Testis (tissue), 2 donors: ENCODE measurements at regions not wholly inside any gene's neighbourhood (a gene's known extent, or its start where the extent isn't known, plus 50 kb on each side); places are given as distances from the start of the nearest gene placed in this dataset.

ENCODE experiments used
- DNase-seq: peaks from one replicate; pipeline ENCODE4 v3.0.0-alpha.2; 2019
- H3K27ac ChIP-seq, 2 donors: fragments of 200-600 bp; sonication (generic); one replicate each; pipeline ENCODE4 v1.5.1; 2019
- H3K27me3 ChIP-seq: fragments of 200-600 bp; sonication (generic); one replicate; pipeline ENCODE4 v1.5.1; 2019
- H3K36me3 ChIP-seq: fragments of 200-600 bp; sonication (generic); one replicate; pipeline ENCODE4 v1.5.1; 2017; ENCODE audit warnings: low read depth; ENCODE audit errors: missing control alignments
- H3K4me1 ChIP-seq: fragments of 200-600 bp; sonication (generic); one replicate; pipeline ENCODE4 v1.5.1; 2019
- H3K4me3 ChIP-seq, 2 donors: fragments of 200-600 bp; sonication (generic); one replicate each; pipeline ENCODE4 v1.5.1; 2017 to 2019
- H3K9me3 ChIP-seq: fragments of 200-600 bp; sonication (generic); one replicate; pipeline ENCODE4 v1.5.1; 2017
- POLR2A ChIP-seq: fragments of 450-650 bp; IDR thresholded peaks from one replicate; pipeline ENCODE4 v1.6.1; 2017; ENCODE audit warnings: antibody characterized with exemption, mild to moderate bottlenecking, moderate library complexity
- WGBS, 2 donors: methylation state at CpG; one replicate each; pipeline ENCODE4 v1.1.5; 2018; 5-methylcytosine and 5-hydroxymethylcytosine counted together
- intact Hi-C: fragments of 100-400 bp; cut with DNase I; formaldehyde crosslinking; loops from one replicate; pipeline ENCODE4 v1.15.1; 2023; ENCODE audit warnings: low total_unique reads
- TF ChIP-seq, protein P1 (sequence below), 3 experiments: fragments of 450-650 bp in 2 of 3; fragments of 200-600 bp in 1 of 3; sonication (generic) in 1 of 3; IDR thresholded peaks; one replicate each; pipeline ENCODE4 v1.5.1; 2016 to 2019; ENCODE audit warnings: antibody characterized with exemption in 3 of 3, mild to moderate bottlenecking in 2 of 3, moderate library complexity in 1 of 3

DNA sequence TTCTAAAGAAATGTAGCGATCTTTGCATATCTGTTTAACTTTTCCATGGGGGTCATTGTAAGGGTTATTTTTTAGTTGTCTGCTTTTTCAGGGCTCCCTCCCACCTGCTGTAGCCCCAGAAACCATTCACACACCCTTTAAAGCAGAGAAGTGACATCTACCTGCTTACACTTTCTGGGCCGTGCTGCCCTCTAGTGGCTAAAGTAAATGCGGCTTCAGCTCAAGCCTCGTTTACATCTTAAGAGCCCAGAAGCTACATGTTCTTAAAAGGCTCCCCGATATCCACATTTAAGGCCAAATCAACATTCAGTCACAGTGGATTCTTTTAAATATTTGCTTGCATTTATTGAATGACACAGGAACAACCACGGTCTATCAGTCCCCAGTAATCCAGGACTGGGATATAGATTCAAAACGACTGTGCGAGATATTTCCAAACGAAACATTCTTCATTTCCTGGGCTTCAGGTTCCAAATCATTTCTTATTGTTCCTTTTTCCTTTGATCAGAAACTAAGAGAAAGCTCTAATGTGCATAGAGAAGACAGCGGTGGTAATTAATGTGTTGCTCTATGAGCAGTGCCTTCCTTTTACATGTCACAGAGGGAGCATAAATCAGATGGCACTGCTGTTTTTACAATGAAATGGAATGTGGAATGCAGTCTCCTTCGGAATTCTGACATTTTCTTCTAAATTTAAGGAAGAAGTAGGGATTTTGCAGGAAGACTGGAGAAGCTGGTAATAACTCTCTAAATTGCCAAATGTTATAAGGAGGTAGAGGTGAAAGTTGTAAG is 119.9 kb downstream of the RASGEF1B start:
- H3K4me3 ChIP-seq, result no peak overlapping the region
- no peaks in the 10 kb centered on the region for H3K9me3 ChIP-seq
- intact Hi-C loops, result no loop called here
- no peaks in the 10 kb centered on the region for H3K36me3 ChIP-seq
- 20 to 24% methylated on average over 11 of the region's 11 CpGs for WGBS, 2 donors
- TF ChIP-seq, protein P1, sequence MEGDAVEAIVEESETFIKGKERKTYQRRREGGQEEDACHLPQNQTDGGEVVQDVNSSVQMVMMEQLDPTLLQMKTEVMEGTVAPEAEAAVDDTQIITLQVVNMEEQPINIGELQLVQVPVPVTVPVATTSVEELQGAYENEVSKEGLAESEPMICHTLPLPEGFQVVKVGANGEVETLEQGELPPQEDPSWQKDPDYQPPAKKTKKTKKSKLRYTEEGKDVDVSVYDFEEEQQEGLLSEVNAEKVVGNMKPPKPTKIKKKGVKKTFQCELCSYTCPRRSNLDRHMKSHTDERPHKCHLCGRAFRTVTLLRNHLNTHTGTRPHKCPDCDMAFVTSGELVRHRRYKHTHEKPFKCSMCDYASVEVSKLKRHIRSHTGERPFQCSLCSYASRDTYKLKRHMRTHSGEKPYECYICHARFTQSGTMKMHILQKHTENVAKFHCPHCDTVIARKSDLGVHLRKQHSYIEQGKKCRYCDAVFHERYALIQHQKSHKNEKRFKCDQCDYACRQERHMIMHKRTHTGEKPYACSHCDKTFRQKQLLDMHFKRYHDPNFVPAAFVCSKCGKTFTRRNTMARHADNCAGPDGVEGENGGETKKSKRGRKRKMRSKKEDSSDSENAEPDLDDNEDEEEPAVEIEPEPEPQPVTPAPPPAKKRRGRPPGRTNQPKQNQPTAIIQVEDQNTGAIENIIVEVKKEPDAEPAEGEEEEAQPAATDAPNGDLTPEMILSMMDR (IDR thresholded peaks at IDR 0.05), result peak; percentile 35 to 91 (median 64)
- no peak for TF ChIP-seq POLR2A
- H3K27ac ChIP-seq, result no peak overlapping the region
- H3K4me1 ChIP-seq, result no peaks in the 10 kb centered on the region
- H3K27me3 ChIP-seq, result no peaks in the 10 kb centered on the region
- DNase-seq, result peak; percentile 88

DNA sequence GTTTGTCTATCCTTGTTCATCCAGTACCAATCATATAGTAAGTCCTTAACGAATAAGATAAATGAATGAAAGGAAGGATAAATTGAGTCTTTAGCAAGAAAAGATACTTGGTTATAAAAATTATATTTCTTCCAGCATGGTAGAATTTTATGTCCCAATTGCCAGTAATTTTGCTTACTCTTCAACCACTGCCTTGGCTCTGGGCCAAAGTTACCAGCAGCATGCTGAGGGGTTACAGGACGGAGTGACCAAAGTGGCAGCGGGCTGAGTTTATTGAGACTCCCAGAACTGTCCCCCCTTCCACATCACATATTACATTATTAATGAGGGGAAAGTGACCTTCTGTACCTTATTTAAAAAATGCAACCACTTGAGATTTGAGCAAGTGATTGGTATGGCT is 121.7 kb downstream of the RASGEF1B start:
- H3K9me3 ChIP-seq, result no peaks in the 10 kb centered on the region
- no peaks in the 10 kb centered on the region for H3K36me3 ChIP-seq
- no peak for TF ChIP-seq POLR2A
- TF ChIP-seq, protein P1 (IDR thresholded peaks at IDR 0.05), result no peak
- H3K4me3 ChIP-seq, result no peak overlapping the region
- H3K27ac ChIP-seq, result no peak overlapping the region
- no peaks in the 10 kb centered on the region for H3K4me1 ChIP-seq
- 95 to 96% methylated on average over 3 of the region's 3 CpGs for WGBS, 2 donors
- DNase-seq, result no peak
- intact Hi-C loops, result no loop called here
- H3K27me3 ChIP-seq, result no peaks in the 10 kb centered on the region

DNA sequence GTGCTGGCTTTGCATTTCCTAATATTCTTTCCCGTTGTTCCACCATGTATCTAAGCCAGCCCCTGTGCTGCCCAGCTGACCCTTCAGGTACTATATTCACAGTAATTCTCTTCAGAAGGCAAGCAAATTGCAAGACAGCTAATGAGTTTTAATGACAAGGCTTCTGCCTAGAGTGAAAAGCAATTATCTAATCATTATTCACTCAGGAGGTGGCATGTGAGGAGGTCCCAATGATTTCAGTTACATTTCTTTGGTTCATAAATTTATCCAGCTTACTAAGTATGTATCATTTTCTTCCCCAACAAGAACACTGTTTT is 123.0 kb downstream of the RASGEF1B start:
- Histone ChIP-seq H3K4me1 (no peaks in the 10 kb centered on the region), H3K27ac (no peak overlapping the region), H3K4me3 (no peak overlapping the region), H3K27me3 (no peaks in the 10 kb centered on the region), H3K9me3 (no peaks in the 10 kb centered on the region), H3K36me3 (no peaks in the 10 kb centered on the region)
- intact Hi-C loops, result no loop called here
- no peak for DNase-seq
- WGBS, 2 donors, result 35 to 50% methylated on average over 1 of the region's 1 CpG
- TF ChIP-seq, protein P1 (IDR thresholded peaks at IDR 0.05), result no peak
- no peak for TF ChIP-seq POLR2A

DNA sequence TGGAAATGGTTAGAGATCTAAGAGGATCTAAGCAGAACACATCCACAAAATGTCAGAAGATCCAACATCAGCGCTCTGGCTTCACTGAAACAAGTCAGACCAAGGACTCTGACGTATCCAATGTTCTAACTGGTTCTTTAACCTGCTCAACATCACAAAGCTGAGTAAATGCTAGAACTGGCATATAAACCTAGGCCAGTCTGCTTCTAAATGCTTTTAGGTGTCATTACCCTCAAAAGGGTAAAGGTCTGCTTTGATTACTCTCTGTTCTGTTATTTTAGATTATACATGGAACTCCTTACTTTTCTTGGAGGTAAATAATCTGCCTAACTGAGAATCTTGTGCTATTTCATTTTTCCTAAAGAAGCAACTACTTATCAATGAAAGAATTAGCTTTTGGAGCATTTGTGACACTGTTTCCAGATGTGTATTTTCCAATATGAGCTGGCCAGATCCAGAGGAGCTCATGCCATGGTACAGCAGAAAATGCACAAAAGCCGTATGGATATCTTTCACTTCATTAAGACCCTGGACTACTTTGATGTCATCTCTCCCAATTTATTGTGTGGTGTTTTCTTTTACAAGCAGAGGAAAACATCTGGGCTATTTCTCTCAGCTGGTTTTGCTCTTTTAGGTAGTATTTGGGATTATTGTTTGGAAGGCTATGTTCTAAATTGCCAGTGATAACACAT is 123.5 kb downstream of the RASGEF1B start:
- Histone ChIP-seq H3K9me3 (no peaks in the 10 kb centered on the region), H3K27me3 (no peaks in the 10 kb centered on the region), H3K36me3 (no peaks in the 10 kb centered on the region), H3K4me3 (no peak overlapping the region), H3K27ac (no peak overlapping the region), H3K4me1 (no peaks in the 10 kb centered on the region)
- no peak for DNase-seq
- intact Hi-C loops, result no loop called here
- TF ChIP-seq POLR2A, result no peak
- TF ChIP-seq, protein P1 (IDR thresholded peaks at IDR 0.05), result no peak
- 77 to 78% methylated on average over 3 of the region's 3 CpGs for WGBS, 2 donors
